ENCODE measurements at regions not wholly inside any gene's neighbourhood (a gene's known extent, or its start where the extent isn't known, plus 50 kb on each side); places are given as distances from the start of the nearest gene placed in this dataset.

GRCh38 chr1:219330001-219330400 is 156.3 kb downstream of the LYPLAL1 start:
- no peak for DNase-seq (ENCODE audit: low spot score)
- POLR2A ChIA-PET: no interaction called here
- H3K27ac Mint-ChIP-seq: no peak overlapping the region

More at GRCh38 chr1:219330001-219330400, 156.3 kb downstream of the LYPLAL1 start:
- H3K9me3 Mint-ChIP-seq: peaks cover 13% of the 10 kb centered on the region
- no peak for TF ChIP-seq TCF7 (CRISPR knock-in tag; IDR thresholded peaks at IDR 0.05; ENCODE audit: low read depth)
- TF ChIP-seq JUN (CRISPR knock-in tag; IDR thresholded peaks at IDR 0.05): no peak
- TF ChIP-seq FOXP1 (CRISPR knock-in tag; IDR thresholded peaks at IDR 0.05; ENCODE audit: borderline replicate concordance): no peak
- no peak for TF ChIP-seq ATF3 (CRISPR knock-in tag; conservative IDR thresholded peaks at IDR 0.05)
- TF ChIP-seq SMAD4 (CRISPR knock-in tag; IDR thresholded peaks at IDR 0.05): no peak
- TF ChIP-seq ATF1 (CRISPR knock-in tag; IDR thresholded peaks at IDR 0.05): no peak
- TF ChIP-seq AR (CRISPR knock-in tag; IDR thresholded peaks at IDR 0.05): no peak
- TF ChIP-seq ZNF232 (CRISPR knock-in tag; IDR thresholded peaks at IDR 0.05): no peak
- TF ChIP-seq SOX15 (CRISPR knock-in tag; IDR thresholded peaks at IDR 0.05): no peak
- TF ChIP-seq, protein P1, sequence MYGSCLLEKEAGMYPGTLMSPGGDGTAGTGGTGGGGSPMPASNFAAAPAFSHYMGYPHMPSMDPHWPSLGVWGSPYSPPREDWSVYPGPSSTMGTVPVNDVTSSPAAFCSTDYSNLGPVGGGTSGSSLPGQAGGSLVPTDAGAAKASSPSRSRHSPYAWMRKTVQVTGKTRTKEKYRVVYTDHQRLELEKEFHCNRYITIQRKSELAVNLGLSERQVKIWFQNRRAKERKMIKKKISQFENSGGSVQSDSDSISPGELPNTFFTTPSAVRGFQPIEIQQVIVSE (CRISPR knock-in tag; IDR thresholded peaks at IDR 0.05; ENCODE audit: borderline replicate concordance): no peak
- TF ChIP-seq, protein P2, sequence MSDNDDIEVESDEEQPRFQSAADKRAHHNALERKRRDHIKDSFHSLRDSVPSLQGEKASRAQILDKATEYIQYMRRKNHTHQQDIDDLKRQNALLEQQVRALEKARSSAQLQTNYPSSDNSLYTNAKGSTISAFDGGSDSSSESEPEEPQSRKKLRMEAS (CRISPR knock-in tag; IDR thresholded peaks at IDR 0.05): no peak
- TF ChIP-seq AFF4 (CRISPR knock-in tag; IDR thresholded peaks at IDR 0.05; ENCODE audit: borderline replicate concordance): no peak
- no peak for TF ChIP-seq SMAD3 (CRISPR knock-in tag; IDR thresholded peaks at IDR 0.05; ENCODE audit: borderline replicate concordance)
- no peak for TF ChIP-seq NFATC4 (CRISPR knock-in tag; IDR thresholded peaks at IDR 0.05)
- TF ChIP-seq RELA (CRISPR knock-in tag; IDR thresholded peaks at IDR 0.05; ENCODE audit: borderline replicate concordance): no peak
- no peak for TF ChIP-seq E2F1 (CRISPR knock-in tag; IDR thresholded peaks at IDR 0.05)
- TF ChIP-seq MXD4 (CRISPR knock-in tag; IDR thresholded peaks at IDR 0.05; ENCODE audit: borderline replicate concordance): no peak
- TF ChIP-seq ZNF219 (CRISPR knock-in tag; IDR thresholded peaks at IDR 0.05; ENCODE audit: borderline replicate concordance): no peak
- H3K36me3 Mint-ChIP-seq: peaks cover 9% of the 10 kb centered on the region
- no peaks in the 10 kb centered on the region for H3K4me1 Mint-ChIP-seq
- no peaks in the 10 kb centered on the region for H3K27me3 Mint-ChIP-seq (ENCODE audit: low read depth)
- no peak overlapping the region for H3K4me3 Mint-ChIP-seq
- CTCF ChIA-PET: no interaction called here
- ATAC-seq: no peak
